Adrenal gland (tissue), 5 donors: ENCODE measurements at regions not wholly inside any gene's neighbourhood (a gene's known extent, or its start where the extent isn't known, plus 50 kb on each side); places are given as distances from the start of the nearest gene placed in this dataset.

ENCODE experiments used
- POLR2A ChIP-seq, 2 donors: fragments of 450-650 bp; IDR thresholded peaks; one replicate each; pipeline ENCODE4 v1.6.1; 2017; ENCODE audit warnings: antibody characterized with exemption in 2 of 2, mild to moderate bottlenecking in 2 of 2, moderate library complexity in 1 of 2
- TF ChIP-seq, protein P1 (sequence below), 6 experiments: fragments of 450-650 bp in 4 of 6; fragments of 200-600 bp in 2 of 6; sonication (generic) in 1 of 6; IDR thresholded peaks; 1 replicate in 5 of 6; 2 replicates in 1 of 6; pipeline versions ENCODE4 v1.5.1 to v1.8.0; 2016 to 2021; ENCODE audit warnings: antibody characterized with exemption in 6 of 6, mild to moderate bottlenecking in 2 of 6, moderate library complexity in 1 of 6
- donor health status: DM: no; HTN: no; CAD: no.

GRCh38 chr2:191615596-191615995 is 62.3 kb upstream of the NABP1 start:
- TF ChIP-seq POLR2A (IDR thresholded peaks at IDR 0.05): no peak
- TF ChIP-seq, protein P1, sequence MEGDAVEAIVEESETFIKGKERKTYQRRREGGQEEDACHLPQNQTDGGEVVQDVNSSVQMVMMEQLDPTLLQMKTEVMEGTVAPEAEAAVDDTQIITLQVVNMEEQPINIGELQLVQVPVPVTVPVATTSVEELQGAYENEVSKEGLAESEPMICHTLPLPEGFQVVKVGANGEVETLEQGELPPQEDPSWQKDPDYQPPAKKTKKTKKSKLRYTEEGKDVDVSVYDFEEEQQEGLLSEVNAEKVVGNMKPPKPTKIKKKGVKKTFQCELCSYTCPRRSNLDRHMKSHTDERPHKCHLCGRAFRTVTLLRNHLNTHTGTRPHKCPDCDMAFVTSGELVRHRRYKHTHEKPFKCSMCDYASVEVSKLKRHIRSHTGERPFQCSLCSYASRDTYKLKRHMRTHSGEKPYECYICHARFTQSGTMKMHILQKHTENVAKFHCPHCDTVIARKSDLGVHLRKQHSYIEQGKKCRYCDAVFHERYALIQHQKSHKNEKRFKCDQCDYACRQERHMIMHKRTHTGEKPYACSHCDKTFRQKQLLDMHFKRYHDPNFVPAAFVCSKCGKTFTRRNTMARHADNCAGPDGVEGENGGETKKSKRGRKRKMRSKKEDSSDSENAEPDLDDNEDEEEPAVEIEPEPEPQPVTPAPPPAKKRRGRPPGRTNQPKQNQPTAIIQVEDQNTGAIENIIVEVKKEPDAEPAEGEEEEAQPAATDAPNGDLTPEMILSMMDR (IDR thresholded peaks at IDR 0.05): no peak
